SK-N-SH treated with all-trans-retinoic acid at 6 μM for 48 hours (cell line): ENCODE measurements at regions not wholly inside any gene's neighbourhood (a gene's known extent, or its start where the extent isn't known, plus 50 kb on each side); places are given as distances from the start of the nearest gene placed in this dataset.

ENCODE experiments used
- ARNTL ChIP-seq: fragments of 450-650 bp; formaldehyde crosslinking; IDR thresholded peaks from 2 replicates; pipeline ENCODE4 v1.5.0; 2020; ENCODE audit warnings: low read depth, mild to moderate bottlenecking, moderate library complexity, borderline replicate concordance
- RARB ChIP-seq: fragments of 250-450 bp; sonication (Bioruptor Pico); IDR thresholded peaks from 2 replicates; pipeline ENCODE4 v1.8.0; 2021; ENCODE audit warnings: mild to moderate bottlenecking, moderate library complexity
- TOX ChIP-seq: fragments of 250-450 bp; sonication (Bioruptor Pico); IDR thresholded peaks from 2 replicates; pipeline ENCODE4 v1.8.0; 2021; ENCODE audit warnings: mild to moderate bottlenecking, moderate library complexity, borderline replicate concordance
- ZFP30 ChIP-seq: fragments of 450-650 bp; formaldehyde crosslinking; IDR thresholded peaks from 2 replicates; pipeline ENCODE4 v1.5.0; 2022; ENCODE audit warnings: mild to moderate bottlenecking, moderate library complexity
- TF ChIP-seq, protein P1 (sequence below): fragments of 250-450 bp; sonication (Bioruptor Pico); IDR thresholded peaks from 2 replicates; pipeline ENCODE4 v1.5.1; 2020; ENCODE audit warnings: low read depth, mild to moderate bottlenecking, moderate library complexity

DNA sequence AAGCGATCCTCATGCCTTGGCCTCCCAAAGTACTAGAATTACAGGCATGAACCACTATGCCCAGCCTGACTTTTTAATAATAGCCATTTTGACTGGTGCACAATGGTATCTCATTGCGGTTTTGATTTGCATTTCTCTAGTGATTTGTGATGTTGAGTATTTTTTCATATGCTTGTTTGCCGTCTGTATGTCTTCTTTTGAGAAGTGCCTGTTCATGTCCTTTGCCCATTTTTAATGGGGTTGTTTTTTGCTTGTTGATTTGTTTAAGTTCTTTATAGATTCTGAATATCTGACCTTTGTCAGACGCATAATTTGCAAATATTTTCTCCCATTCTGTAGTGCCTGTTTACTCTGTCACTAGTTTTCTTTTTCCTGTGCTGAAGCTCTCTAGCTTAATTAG lies 219.2 kb upstream of the CTBP2 start:
- TF ChIP-seq TOX (CRISPR knock-in tag) = no peak
- no peak for TF ChIP-seq RARB
- TF ChIP-seq ZFP30 (CRISPR knock-in tag) = no peak
- no peak for TF ChIP-seq ARNTL (CRISPR knock-in tag)
- TF ChIP-seq, protein P1, sequence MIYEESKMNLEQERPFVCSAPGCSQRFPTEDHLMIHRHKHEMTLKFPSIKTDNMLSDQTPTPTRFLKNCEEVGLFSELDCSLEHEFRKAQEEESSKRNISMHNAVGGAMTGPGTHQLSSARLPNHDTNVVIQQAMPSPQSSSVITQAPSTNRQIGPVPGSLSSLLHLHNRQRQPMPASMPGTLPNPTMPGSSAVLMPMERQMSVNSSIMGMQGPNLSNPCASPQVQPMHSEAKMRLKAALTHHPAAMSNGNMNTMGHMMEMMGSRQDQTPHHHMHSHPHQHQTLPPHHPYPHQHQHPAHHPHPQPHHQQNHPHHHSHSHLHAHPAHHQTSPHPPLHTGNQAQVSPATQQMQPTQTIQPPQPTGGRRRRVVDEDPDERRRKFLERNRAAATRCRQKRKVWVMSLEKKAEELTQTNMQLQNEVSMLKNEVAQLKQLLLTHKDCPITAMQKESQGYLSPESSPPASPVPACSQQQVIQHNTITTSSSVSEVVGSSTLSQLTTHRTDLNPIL (CRISPR knock-in tag) = no peak
